Stimulated activated CD8-positive, alpha-beta memory T cell treated with anti-CD3 and anti-CD28 coated beads, Interleukin-12 subunit alpha, Interleukin-12 subunit beta, amount 100 ng/mL, for 1 hour (primary cell): ENCODE measurements at regions not wholly inside any gene's neighbourhood (a gene's known extent, or its start where the extent isn't known, plus 50 kb on each side); places are given as distances from the start of the nearest gene placed in this dataset.
"Not testable (repeated sequence)": the region's sequence is repeated elsewhere in the genome, so short reads cannot be mapped to it uniquely, and the experiment has no call there.

Experiments
- DNase-seq: peaks from one replicate; pipeline ENCODE4 v3.0.0-alpha.2; 2020; ENCODE audit warnings: low read depth

GRCh38 chr21:28522014-28522799, 470.5 kb downstream of the LTN1 start:
- DNase-seq = no peak

GRCh38 chr21:28518630-28519029, 474.0 kb downstream of the LTN1 start:
- no peak for DNase-seq

- peak; percentile 30 for DNase-seq
Observed at GRCh38 chr21:28516991-28517592, 475.6 kb downstream of the LTN1 start.

GRCh38 chr21:28516021-28516420, 476.7 kb downstream of the LTN1 start:
- no peak for DNase-seq

- no peak for DNase-seq
Observed at GRCh38 chr21:28513428-28513827, 479.2 kb downstream of the LTN1 start.

- no peak for DNase-seq
Observed at GRCh38 chr21:28509031-28509430, 483.6 kb downstream of the LTN1 start.

- DNase-seq = no peak
Observed at GRCh38 chr21:28508126-28508525, 484.6 kb downstream of the LTN1 start.

- DNase-seq = no peak
Observed at GRCh38 chr21:28496517-28496916, 496.2 kb downstream of the LTN1 start.

GRCh38 chr21:28492127-28492526, 500.6 kb downstream of the LTN1 start:
- DNase-seq = no peak

- no peak for DNase-seq
Observed at GRCh38 chr21:28489821-28490350, 502.8 kb downstream of the LTN1 start.

- DNase-seq = no peak
Observed at GRCh38 chr21:28489162-28489561, 503.5 kb downstream of the LTN1 start.

- no peak for DNase-seq
Observed at GRCh38 chr21:28487455-28488070, 505.1 kb downstream of the LTN1 start.

GRCh38 chr21:28485301-28486022, 507.2 kb downstream of the LTN1 start:
- DNase-seq = no peak

GRCh38 chr21:28483301-28484035, 509.2 kb downstream of the LTN1 start:
- no peak for DNase-seq

GRCh38 chr21:28482657-28483056, 510.0 kb downstream of the LTN1 start:
- DNase-seq = no peak

GRCh38 chr21:28480470-28480869, 512.2 kb downstream of the LTN1 start:
- DNase-seq = no peak

GRCh38 chr21:28473530-28474220, 519.0 kb downstream of the LTN1 start:
- no peak for DNase-seq

GRCh38 chr21:28472543-28472942, 520.1 kb downstream of the LTN1 start:
- not testable (repeated sequence) for DNase-seq

- no peak for DNase-seq
Observed at GRCh38 chr21:28464988-28465387, 527.7 kb downstream of the LTN1 start.

GRCh38 chr21:28464095-28464494, 528.6 kb downstream of the LTN1 start:
- no peak for DNase-seq

- no peak for DNase-seq
Observed at GRCh38 chr21:28459193-28459592, 533.5 kb downstream of the LTN1 start.
